K562 (cell line): ENCODE measurements at regions not wholly inside any gene's neighbourhood (a gene's known extent, or its start where the extent isn't known, plus 50 kb on each side); places are given as distances from the start of the nearest gene placed in this dataset.
A peak's percentile ranks its signal among the peaks of the same experiment; 100 is the strongest.

Experiments
- ATAC-seq: fragments of 200-7000 bp; cut with Tn5 transposase; 3 replicates; pipeline ENCODE4 v1.9.1; 2020; ENCODE audit warnings: moderate library complexity
- BruUV-seq: library from RNA; stranded (reverse); fragments of 400-500 nt; replicated peaks from 2 replicates; lab custom pipeline; 2021; lab: Mats Ljungman, UMichigan
- CTCF ChIA-PET: fragments of 300-600 bp; formaldehyde crosslinking; extraction: SDS; loops from one replicate; lab custom pipeline; 2021; ENCODE audit warnings: low intra/inter-chr PET ratio; lab: Yijun Ruan, JAX
- POLR2A ChIA-PET: fragments of 300-600, 350-650 bp; sonication (Branson Sonifier 250); formaldehyde crosslinking; extraction: SDS; loops from one replicate; lab custom pipeline; 2021; ENCODE audit warnings: antibody characterized with exemption, inconsistent platforms; lab: Yijun Ruan, JAX
- DNase-seq, 4 experiments: peaks; one replicate each; pipeline versions ENCODE4 v3.0.0 to v3.0.0-alpha.2; 2011 to 2018; ENCODE audit warnings: low spot score in 3 of 4, mixed read lengths in 3 of 4; ENCODE audit errors: extremely low read depth in 1 of 4
- FAIRE-seq: peaks from 2 replicates; lab custom pipeline; 2011; peaks lifted over from hg19 to GRCh38; lab: Jason Lieb, UNC
- H2AFZ ChIP-seq: 2 replicates; pipeline ENCODE4 v1.6.0; 2011; ENCODE audit warnings: low read depth, low read length, control low read depth, inconsistent platforms
- H3K27ac ChIP-seq: fragments of 200-600 bp; 3 replicates; pipeline ENCODE4 v1.8.0; 2011; ENCODE audit warnings: low read depth, mild to moderate bottlenecking, control low read depth, inconsistent platforms, low read length, moderate library complexity, mixed read lengths; ENCODE audit errors: extremely low read depth
- H3K27me3 ChIP-seq, 2 experiments: fragments of 300-600 bp in 1 of 2; 2 replicates in 1 of 2; 3 replicates in 1 of 2; pipeline versions ENCODE4 v1.6.0 to v1.8.0; 2011; ENCODE audit warnings: inconsistent platforms in 2 of 2, low read length in 2 of 2, mild to moderate bottlenecking in 1 of 2, mixed read lengths in 1 of 2, moderate library complexity in 1 of 2; ENCODE audit not compliant: control insufficient read depth in 2 of 2, insufficient read depth in 2 of 2
- H3K36me3 ChIP-seq: fragments of 300-600 bp; 3 replicates; pipeline ENCODE4 v1.8.0; 2011; ENCODE audit warnings: mild to moderate bottlenecking, low read length, inconsistent platforms; ENCODE audit not compliant: control insufficient read depth, insufficient read depth
- H3K4me1 ChIP-seq, 2 experiments: fragments of 200-600 bp in 1 of 2; replicated peaks in 1 of 2; 2 replicates in 1 of 2; 3 replicates in 1 of 2; pipeline versions ENCODE4 v1.5.1 to v1.8.0; 2011; ENCODE audit warnings: inconsistent platforms in 2 of 2, low read length in 2 of 2, mild to moderate bottlenecking in 1 of 2, mixed read lengths in 1 of 2, moderate library complexity in 1 of 2; ENCODE audit not compliant: control insufficient read depth in 2 of 2, insufficient read depth in 2 of 2
- H3K4me2 ChIP-seq: 2 replicates; pipeline ENCODE4 v1.6.1; 2011; ENCODE audit warnings: low read length, control low read depth, inconsistent platforms, mixed read lengths; ENCODE audit not compliant: insufficient read depth
- H3K4me3 ChIP-seq: fragments of 200-600 bp; sonication (generic), shearing (Covaris generic); 2 replicates; pipeline ENCODE4 v1.5.1; 2016; ENCODE audit warnings: control low read depth, inconsistent platforms
- H3K79me2 ChIP-seq: fragments of 200-600 bp; 3 replicates; pipeline ENCODE4 v1.8.0; 2011; ENCODE audit warnings: low read length, inconsistent platforms; ENCODE audit not compliant: control insufficient read depth, insufficient read depth
- H3K9ac ChIP-seq, 2 experiments: 2 replicates each; pipeline versions ENCODE4 v1.6.0 to v1.6.1; 2011; ENCODE audit warnings: low read depth in 2 of 2, low read length in 2 of 2, control low read depth in 1 of 2, inconsistent platforms in 1 of 2, mild to moderate bottlenecking in 1 of 2, mixed read lengths in 1 of 2; ENCODE audit not compliant: insufficient read depth in 1 of 2
- H3K9me1 ChIP-seq: one replicate; pipeline ENCODE4 v1.6.0; 2011; ENCODE audit warnings: inconsistent platforms, mild to moderate bottlenecking, low read length, moderate library complexity; ENCODE audit not compliant: control insufficient read depth, insufficient read depth
- H3K9me3 ChIP-seq: replicated peaks from 2 replicates; pipeline ENCODE4 v1.5.1; 2011; ENCODE audit warnings: low read depth, low read length, inconsistent platforms; ENCODE audit not compliant: control insufficient read depth, insufficient read depth
- H4K20me1 ChIP-seq: replicated peaks from 2 replicates; pipeline ENCODE4 v1.6.1; 2011; ENCODE audit warnings: low read length, inconsistent platforms, mixed read lengths; ENCODE audit not compliant: control insufficient read depth, insufficient read depth
- CHD2 ChIP-seq: IDR thresholded peaks from 2 replicates; pipeline ENCODE4 v1.6.1; 2011; ENCODE audit warnings: low read depth, low read length
- EGR1 ChIP-seq: fragments of 450-650 bp; conservative IDR thresholded peaks from 2 replicates; pipeline ENCODE4 v1.6.1; 2017; ENCODE audit warnings: mild to moderate bottlenecking
- RBM14 ChIP-seq: fragments of 200-400 bp; formaldehyde crosslinking; IDR thresholded peaks from 2 replicates; pipeline ENCODE4 v1.6.1; 2018; ENCODE audit warnings: low read depth, mild to moderate bottlenecking, low read length, moderate library complexity, borderline replicate concordance; ENCODE audit not compliant: insufficient read depth
- SPI1 ChIP-seq: IDR thresholded peaks from 2 replicates; pipeline ENCODE4 v1.6.1; 2011; ENCODE audit warnings: low read depth, low read length, control low read depth, borderline replicate concordance
- ZC3H4 ChIP-seq: sonication (generic); formaldehyde crosslinking; IDR thresholded peaks from 2 replicates; pipeline ENCODE4 v1.9.0; 2021; ENCODE audit warnings: missing genetic modification reagents, borderline replicate concordance
- WGBS: fragments of 100-300 bp; shearing (Covaris generic); methylation state at CpG from one replicate; pipeline ENCODE4 v1.1.6; 2016; ENCODE audit warnings: low coverage, mixed read lengths; ENCODE audit not compliant: insufficient coverage; ENCODE audit errors: missing lambda C conversion rate; 5-methylcytosine and 5-hydroxymethylcytosine counted together
- in situ Hi-C: fragments of 300-500 bp; cut with MboI; formaldehyde crosslinking; loops from 4 replicates; pipeline ENCODE4 v1.15.0; 2018; ENCODE audit warnings: inconsistent platforms, mixed read lengths
- intact Hi-C: fragments of 100-400 bp; cut with micrococcal nuclease; formaldehyde crosslinking; loops from 2 replicates; pipeline ENCODE4 v1.14.2; 2022

DNA sequence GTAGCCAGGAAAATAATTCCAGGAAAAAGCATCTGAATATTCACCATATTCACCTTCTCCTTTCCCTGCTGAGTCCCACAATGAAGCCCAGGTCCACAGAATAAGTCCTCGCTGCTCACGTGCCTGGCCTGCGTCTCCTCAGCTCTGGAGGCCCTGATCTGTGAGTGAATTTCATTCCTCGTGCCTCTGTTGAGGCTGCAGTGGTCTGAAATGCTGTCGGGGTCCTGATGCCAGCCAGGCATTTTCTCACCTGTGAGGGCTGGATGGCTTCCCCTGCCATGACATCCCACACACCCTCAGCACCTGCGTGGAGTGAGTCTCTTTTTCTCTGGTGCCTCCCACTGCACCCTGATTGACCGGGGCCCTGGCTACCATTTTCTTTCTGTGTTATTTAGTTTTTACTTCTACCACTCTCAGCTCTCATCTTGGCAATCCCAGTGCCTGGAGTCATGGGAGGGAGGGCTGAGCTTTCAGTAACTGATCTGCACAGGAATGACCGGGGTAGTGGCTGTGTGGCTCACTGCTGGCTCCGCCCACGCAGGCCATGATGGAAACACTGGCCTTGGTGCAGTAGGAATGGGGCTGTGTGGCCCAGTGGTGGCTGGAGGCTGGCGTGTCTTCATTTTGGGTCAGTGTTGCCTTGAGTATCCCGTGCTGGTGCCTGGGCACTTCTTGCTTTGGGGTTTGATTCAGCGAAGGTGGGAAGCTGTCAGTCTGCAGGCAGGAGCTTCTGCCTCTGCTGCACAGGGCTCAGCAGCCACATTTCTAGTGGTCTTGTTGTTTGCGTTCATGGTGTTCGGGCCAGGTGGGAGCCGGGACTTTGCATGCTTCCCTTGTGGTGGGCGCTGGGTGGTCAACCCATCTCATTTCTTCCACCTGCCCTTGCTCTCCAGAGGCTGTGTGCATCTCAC, 807.2 kb downstream of the TBC1D22A start:
- BruUV-seq: no TSS peak
- Histone ChIP-seq H3K9ac (no peak overlapping the region), H3K9me1 (no peaks in the 10 kb centered on the region), H3K4me2 (no peak overlapping the region), H3K9me3 (no peaks in the 10 kb centered on the region), H4K20me1 (no peaks in the 10 kb centered on the region), H3K79me2 (no peaks in the 10 kb centered on the region), H3K4me3 (no peak overlapping the region), H3K27ac (no peak overlapping the region)
- DNase-seq: no peak
- TF ChIP-seq EGR1 (peak; percentile 34; the same call in 1 of the 2 replicates), RBM14 (no peak)
- TF ChIP-seq, all 486 proteins: peak for 1
- H3K36me3 ChIP-seq: no peaks in the 10 kb centered on the region
- FAIRE-seq (no peak), ATAC-seq (no peak)
- in situ Hi-C loops: no loop called here
- under 1% methylated on average over 16 of the region's 17 CpGs for WGBS
- no peak overlapping the region for H2AFZ ChIP-seq
- ChIA-PET POLR2A (no interaction called here), CTCF (no interaction called here)
- no peaks in the 10 kb centered on the region; a peak in 1 of 5 replicates for H3K4me1 ChIP-seq
- intact Hi-C loops: no loop called here
- peaks cover 0 to 20% of the 10 kb centered on the region in 2 experiments; a peak in 2 of 5 replicates for H3K27me3 ChIP-seq

DNA sequence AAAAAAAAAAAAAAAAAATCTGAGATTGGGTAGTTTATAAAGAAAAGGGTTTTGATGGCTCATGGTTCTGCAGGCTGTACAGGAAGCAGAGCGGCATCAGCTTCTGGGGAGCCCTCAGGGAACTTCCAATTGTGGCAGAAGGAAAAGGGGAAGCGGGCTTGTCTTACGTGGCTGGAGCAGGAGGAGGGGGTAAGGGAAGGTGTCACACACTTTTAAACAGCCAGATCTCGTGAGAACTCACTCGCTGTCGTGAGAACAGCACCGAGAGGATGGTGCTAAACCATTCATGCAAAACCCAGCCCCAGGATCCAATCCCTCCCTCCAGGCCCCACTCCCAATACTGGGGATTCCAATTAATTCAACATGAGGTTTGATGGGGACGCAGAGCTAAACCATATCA, 806.2 kb downstream of the TBC1D22A start:
- Histone ChIP-seq H3K4me1 (no peaks in the 10 kb centered on the region; a peak in 1 of 5 replicates), H3K4me2 (no peak overlapping the region), H3K27ac (no peak overlapping the region), H4K20me1 (no peaks in the 10 kb centered on the region), H3K9me3 (no peaks in the 10 kb centered on the region), H3K36me3 (no peaks in the 10 kb centered on the region), H3K27me3 (peaks cover 0 to 25% of the 10 kb centered on the region in 2 experiments; a peak in 2 of 5 replicates), H3K79me2 (no peaks in the 10 kb centered on the region), H3K9me1 (no peaks in the 10 kb centered on the region), H2AFZ (no peak overlapping the region), H3K4me3 (no peak overlapping the region), H3K9ac (no peak overlapping the region)
- ChIA-PET POLR2A (interaction anchor here (0.5 kb wide), 1 partner anchor 528 kb away, joined by 3 read pairs; no protein-coding TSS in a partner anchor), CTCF (no interaction called here)
- TF ChIP-seq ZC3H4 (CRISPR knock-in tag): no peak
- TF ChIP-seq SPI1: peak; percentile 59; the same call in 1 of the 2 replicates
- peak; percentile 66; the same call in 1 of the 2 replicates for TF ChIP-seq CHD2
- 2% methylated on average over 6 of the region's 8 CpGs for WGBS
- intact Hi-C loops: no loop called here
- no peak for ATAC-seq
- no peak for FAIRE-seq
- DNase-seq: no peak
- in situ Hi-C loops: no loop called here
- BruUV-seq: no TSS peak
